ENCODE measurements at regions not wholly inside any gene's neighbourhood (a gene's known extent, or its start where the extent isn't known, plus 50 kb on each side); places are given as distances from the start of the nearest gene placed in this dataset.

DNA sequence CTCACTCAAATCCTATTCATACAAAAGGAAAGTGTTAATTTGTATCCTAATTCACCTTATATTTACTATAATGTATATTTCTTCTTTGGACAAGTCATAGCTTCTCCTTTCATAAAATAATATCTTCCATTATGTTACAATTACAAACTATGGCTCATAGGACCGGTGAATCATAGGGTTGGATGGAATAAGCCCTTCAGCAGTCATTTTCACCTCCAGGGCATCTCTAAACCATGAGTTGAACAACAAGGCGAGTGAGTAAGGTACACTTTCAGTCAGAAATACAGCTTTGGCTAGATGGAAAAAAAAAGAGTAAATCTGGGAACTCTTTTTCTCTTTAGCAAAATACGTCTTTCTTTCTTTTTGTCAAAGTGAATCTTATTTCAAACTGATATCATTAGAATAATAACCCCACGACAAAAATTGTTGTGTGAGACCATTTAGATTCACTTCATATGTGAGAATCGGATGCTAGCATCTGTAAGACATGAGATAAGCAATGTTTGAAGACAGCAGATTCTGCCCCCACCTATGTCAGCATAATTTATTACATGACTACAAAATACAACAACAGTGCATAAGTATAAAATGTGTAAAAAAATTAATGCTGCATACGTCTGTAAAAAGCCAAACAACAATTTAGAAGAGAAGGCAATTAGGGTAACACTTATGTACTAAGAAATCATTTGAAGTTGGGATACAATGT, 184.4 kb upstream of the SLC38A2 start:
- H3K9me3 Mint-ChIP-seq: peaks cover 13% of the 10 kb centered on the region
- no peaks in the 10 kb centered on the region for H3K27me3 Mint-ChIP-seq (ENCODE audit: insufficient read depth)
- H3K27ac Mint-ChIP-seq: peak overlapping the region; percentile 63
- H3K4me1 Mint-ChIP-seq (ENCODE audit: low read depth): peaks cover 21% of the 10 kb centered on the region
- DNase-seq (ENCODE audit: low spot score): no peak
- H3K36me3 Mint-ChIP-seq (ENCODE audit: low read depth): peaks cover 18% of the 10 kb centered on the region
- intact Hi-C loops (cut with micrococcal nuclease): no loop called here
- no peak overlapping the region for H3K4me3 Mint-ChIP-seq

DNA sequence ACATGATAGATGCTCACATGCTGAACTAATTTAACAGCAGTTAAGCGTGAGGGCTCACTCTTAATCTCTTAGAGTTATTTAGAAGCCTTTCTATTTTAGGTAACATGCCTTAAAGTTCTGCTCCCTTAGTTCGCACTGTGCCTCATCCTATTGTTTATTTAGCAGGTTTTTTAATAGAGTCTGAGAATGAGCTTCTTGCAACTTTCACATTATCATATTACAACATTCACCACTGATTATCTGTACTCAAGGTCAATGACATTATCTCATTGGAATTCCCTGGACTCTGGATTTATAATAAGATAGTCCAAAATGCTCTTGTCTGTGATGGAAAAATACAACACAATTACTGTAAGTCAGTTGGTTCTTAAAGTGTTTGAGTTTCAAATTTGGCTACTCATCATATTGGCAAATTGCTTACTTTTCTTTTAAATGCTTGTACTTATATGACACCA, 183.6 kb upstream of the SLC38A2 start:
- no peak overlapping the region for H3K27ac Mint-ChIP-seq
- H3K4me3 Mint-ChIP-seq: no peak overlapping the region
- peaks cover 13% of the 10 kb centered on the region for H3K9me3 Mint-ChIP-seq
- intact Hi-C loops (cut with micrococcal nuclease): no loop called here
- peaks cover 18% of the 10 kb centered on the region for H3K36me3 Mint-ChIP-seq (ENCODE audit: low read depth)
- no peak for DNase-seq (ENCODE audit: low spot score)
- H3K27me3 Mint-ChIP-seq (ENCODE audit: insufficient read depth): no peaks in the 10 kb centered on the region
- H3K4me1 Mint-ChIP-seq (ENCODE audit: low read depth): peaks cover 27% of the 10 kb centered on the region

DNA sequence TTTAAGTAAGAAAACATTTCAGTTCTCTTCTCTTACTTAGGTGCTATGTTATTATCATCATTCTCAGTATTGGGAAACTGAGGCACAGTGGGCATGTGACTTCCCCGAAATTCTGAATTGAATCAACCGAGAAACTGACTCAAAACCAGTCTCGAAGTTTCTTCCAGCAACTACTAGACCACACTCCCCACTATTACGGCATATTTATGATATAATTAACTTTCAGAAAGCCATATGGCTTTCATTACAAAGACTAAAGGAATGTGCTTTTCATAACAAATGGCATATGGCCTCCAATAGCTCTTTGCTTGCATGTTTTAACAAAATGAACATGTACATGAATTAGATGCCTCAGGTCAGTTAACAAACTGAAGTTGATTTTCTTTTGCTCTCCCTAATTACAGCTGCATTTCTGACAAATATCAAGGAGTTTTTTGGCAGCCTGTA, 182.9 kb upstream of the SLC38A2 start:
- H3K4me3 Mint-ChIP-seq: no peak overlapping the region
- intact Hi-C loops (cut with micrococcal nuclease): no loop called here
- H3K27me3 Mint-ChIP-seq (ENCODE audit: insufficient read depth): no peaks in the 10 kb centered on the region

DNA sequence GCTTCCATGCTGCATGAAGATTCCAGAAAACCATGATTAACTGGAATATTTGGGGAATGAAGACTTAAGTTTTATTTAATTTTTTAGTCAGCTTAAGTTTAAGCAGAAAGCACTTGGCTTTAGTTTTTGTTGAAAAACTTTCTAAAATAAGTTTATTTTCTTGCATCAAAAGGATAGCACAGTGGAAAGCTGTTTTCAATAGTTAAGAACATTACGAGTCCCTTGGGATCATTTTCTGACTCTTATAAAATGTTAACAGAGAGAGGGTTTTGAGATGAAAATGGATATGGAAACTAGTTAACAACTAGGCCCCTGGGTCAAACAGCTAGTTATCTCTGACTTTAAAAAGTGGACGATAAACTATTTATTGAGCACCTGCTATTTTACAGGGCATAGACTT, 181.9 kb upstream of the SLC38A2 start:
- Mint-ChIP-seq H3K27ac (no peak overlapping the region), H3K27me3 (ENCODE audit: insufficient read depth) (no peaks in the 10 kb centered on the region), H3K9me3 (peaks cover 13% of the 10 kb centered on the region), H3K4me3 (no peak overlapping the region), H3K36me3 (ENCODE audit: low read depth) (peaks cover 20% of the 10 kb centered on the region), H3K4me1 (ENCODE audit: low read depth) (peaks cover 43% of the 10 kb centered on the region)
- no peak for DNase-seq (ENCODE audit: low spot score)
- intact Hi-C loops (cut with micrococcal nuclease): no loop called here

More for the DNA sequence above, 182.9 kb upstream of the SLC38A2 start:
- H3K36me3 Mint-ChIP-seq (ENCODE audit: low read depth): peaks cover 20% of the 10 kb centered on the region
- H3K27ac Mint-ChIP-seq: no peak overlapping the region
- H3K4me1 Mint-ChIP-seq (ENCODE audit: low read depth): peaks cover 33% of the 10 kb centered on the region
- peaks cover 13% of the 10 kb centered on the region for H3K9me3 Mint-ChIP-seq
- no peak for DNase-seq (ENCODE audit: low spot score)

DNA sequence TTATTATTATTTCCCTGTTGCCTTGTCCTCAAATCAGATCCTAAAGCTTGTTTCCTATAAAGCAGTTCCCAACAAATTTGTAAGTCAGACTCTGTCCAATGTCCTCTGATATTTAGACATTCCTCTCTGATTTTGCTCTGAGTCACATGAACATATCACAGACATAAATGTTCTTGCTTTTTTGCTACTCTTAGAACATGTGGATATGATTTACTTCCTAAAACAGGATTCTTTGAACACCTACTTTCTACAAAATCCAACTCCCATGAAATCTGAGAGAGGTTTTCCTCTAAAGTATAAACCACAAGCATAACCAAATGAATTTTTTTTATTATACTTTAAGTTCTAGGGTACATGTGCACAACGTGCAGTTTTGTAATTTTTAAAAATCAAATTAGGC, 181.3 kb upstream of the SLC38A2 start:
- no peak overlapping the region for H3K27ac Mint-ChIP-seq
- no peak for DNase-seq (ENCODE audit: low spot score)
- intact Hi-C loops (cut with micrococcal nuclease): no loop called here
- H3K4me3 Mint-ChIP-seq: no peak overlapping the region
- H3K27me3 Mint-ChIP-seq (ENCODE audit: insufficient read depth): no peaks in the 10 kb centered on the region
- peaks cover 13% of the 10 kb centered on the region for H3K9me3 Mint-ChIP-seq
- peaks cover 47% of the 10 kb centered on the region for H3K4me1 Mint-ChIP-seq (ENCODE audit: low read depth)
- peaks cover 20% of the 10 kb centered on the region for H3K36me3 Mint-ChIP-seq (ENCODE audit: low read depth)

DNA sequence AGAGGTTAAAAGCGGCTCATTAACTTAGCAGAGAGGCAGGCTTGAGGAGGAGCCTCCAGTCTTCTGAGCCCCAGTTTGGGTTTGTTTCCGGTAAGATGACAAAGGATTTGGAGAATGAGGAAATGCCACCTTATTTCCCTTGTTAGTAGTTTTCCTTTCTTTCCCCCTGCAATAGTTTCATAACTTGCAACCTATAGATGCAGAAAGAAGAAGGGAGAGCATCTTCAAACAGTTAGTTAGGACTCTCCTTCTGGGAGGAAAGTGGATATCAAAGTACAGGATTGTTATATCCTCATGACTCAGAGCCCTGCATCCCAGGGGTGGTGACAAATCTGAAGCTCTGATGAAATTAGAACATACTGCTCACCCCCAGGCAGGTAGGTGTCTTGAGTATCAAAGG, 180.7 kb upstream of the SLC38A2 start:
- no peak overlapping the region for H3K4me3 Mint-ChIP-seq
- intact Hi-C loops (cut with micrococcal nuclease): no loop called here
- H3K36me3 Mint-ChIP-seq (ENCODE audit: low read depth): peaks cover 20% of the 10 kb centered on the region
- peaks cover 53% of the 10 kb centered on the region for H3K4me1 Mint-ChIP-seq (ENCODE audit: low read depth)
- H3K9me3 Mint-ChIP-seq: peaks cover 13% of the 10 kb centered on the region
- no peak overlapping the region for H3K27ac Mint-ChIP-seq
- no peak for DNase-seq (ENCODE audit: low spot score)
- H3K27me3 Mint-ChIP-seq (ENCODE audit: insufficient read depth): no peaks in the 10 kb centered on the region

DNA sequence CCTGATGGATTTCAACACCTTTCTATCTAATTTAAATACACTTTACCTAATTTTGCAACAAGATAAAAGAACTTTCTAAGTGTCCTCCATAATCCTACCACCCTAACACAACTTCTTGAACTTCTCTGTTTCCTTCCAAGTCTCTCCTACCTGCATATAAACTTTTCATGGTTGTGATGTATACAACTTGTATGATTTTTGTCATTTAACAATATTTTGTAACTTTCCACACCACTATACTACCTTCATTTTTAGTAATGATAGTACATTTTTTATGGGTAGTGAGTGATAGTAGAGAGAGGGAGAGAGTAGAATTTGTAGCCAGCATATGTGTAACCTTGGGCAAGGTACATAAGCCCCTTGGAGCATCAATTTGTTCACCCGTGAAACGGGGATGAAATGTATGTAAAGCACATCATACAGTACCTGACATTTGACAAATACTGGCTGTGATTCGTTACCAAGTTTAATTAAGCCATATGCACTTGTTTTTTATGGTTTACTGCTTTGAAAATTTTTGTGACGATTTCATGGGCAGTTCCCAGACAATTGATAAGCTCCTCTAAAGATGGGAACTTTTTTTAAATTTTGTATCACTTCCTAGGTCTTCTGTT, 177.8 kb upstream of the SLC38A2 start:
- Mint-ChIP-seq H3K36me3 (ENCODE audit: low read depth) (peaks cover 18% of the 10 kb centered on the region), H3K27me3 (ENCODE audit: insufficient read depth) (no peaks in the 10 kb centered on the region), H3K27ac (peak overlapping the region; percentile 93), H3K9me3 (peaks cover 13% of the 10 kb centered on the region), H3K4me1 (ENCODE audit: low read depth) (peaks cover 58% of the 10 kb centered on the region), H3K4me3 (peak overlapping the region; percentile 70)
- no peak for DNase-seq (ENCODE audit: low spot score)
- intact Hi-C loops (cut with micrococcal nuclease): loop anchor here (1.0 to 2.0 kb wide), 5 partner anchors 33 to 332 kb away; no protein-coding TSS in a partner anchor

DNA sequence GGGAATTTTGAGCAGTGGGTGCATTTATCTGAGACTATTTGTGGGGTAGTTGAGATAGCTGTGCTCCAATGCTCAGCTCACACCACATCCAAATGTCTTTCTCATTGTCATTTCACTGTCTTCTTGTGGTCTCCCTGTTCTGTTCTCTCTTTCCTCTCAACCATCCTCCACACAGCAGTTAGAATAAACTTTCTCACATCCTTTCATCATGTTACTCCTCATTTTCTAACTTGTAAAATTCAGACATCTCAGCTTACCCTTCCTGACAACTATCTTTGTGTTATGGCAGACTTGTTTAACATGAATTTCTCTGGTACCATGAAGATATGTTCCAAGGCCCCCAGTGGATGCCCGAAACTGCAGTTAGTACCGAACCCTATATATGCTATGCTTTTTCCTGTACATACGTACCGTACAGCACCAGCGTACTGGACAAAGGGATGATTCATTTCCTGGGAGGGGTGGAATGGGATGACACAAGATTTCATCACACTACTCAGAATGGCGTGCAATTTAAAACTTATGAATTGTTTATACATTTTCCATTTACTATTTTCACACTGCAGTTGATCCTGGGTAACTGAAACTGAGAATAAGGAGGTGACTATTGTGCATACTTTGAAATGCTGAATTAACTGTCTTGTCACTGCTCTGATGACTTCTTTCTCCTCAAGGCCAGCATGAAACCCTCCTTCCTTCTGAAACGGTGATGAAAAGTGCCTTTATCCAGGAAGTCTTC, 177.1 kb upstream of the SLC38A2 start:
- H3K4me3 Mint-ChIP-seq: peak overlapping the region; percentile 70
- peaks cover 58% of the 10 kb centered on the region for H3K4me1 Mint-ChIP-seq (ENCODE audit: low read depth)
- peak overlapping the region; percentile 93 for H3K27ac Mint-ChIP-seq
- peaks cover 15% of the 10 kb centered on the region for H3K36me3 Mint-ChIP-seq (ENCODE audit: low read depth)
- intact Hi-C loops (cut with micrococcal nuclease): loop anchor here (1.0 to 5.0 kb wide), 10 partner anchors 25 to 557 kb away; partner anchors contain the start of gene SCAF11
- H3K27me3 Mint-ChIP-seq (ENCODE audit: insufficient read depth): no peaks in the 10 kb centered on the region
- DNase-seq (ENCODE audit: low spot score): peak; percentile 40
- H3K9me3 Mint-ChIP-seq: peaks cover 9% of the 10 kb centered on the region

DNA sequence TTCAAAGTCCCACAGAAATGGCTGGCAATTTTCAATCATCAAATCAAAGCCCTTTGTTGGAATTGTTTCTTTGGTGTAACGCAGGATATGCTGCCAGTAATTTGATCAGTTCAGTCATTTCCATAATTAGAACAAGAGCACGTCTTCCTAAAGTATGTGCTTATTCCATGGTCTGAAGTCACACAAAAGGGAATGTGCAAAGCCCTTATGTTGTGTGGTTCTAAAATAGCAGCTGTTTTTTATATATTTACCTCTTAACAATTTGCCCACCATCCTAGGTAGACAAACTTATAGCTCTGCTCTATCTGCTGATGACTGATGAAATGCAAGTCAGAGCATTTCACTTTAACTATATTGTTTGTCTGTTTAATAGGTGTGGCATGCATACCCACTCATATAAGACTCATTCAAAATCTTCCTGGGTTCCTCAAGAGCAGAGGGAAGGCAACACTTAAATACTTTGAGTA, 176.1 kb upstream of the SLC38A2 start:
- Mint-ChIP-seq H3K4me1 (ENCODE audit: low read depth) (peaks cover 58% of the 10 kb centered on the region), H3K9me3 (peaks cover 14% of the 10 kb centered on the region), H3K36me3 (ENCODE audit: low read depth) (peaks cover 18% of the 10 kb centered on the region), H3K4me3 (no peak overlapping the region), H3K27ac (peak overlapping the region; percentile 93), H3K27me3 (ENCODE audit: insufficient read depth) (no peaks in the 10 kb centered on the region)
- intact Hi-C loops (cut with micrococcal nuclease): loop anchor here (1.0 to 5.0 kb wide), 5 partner anchors 24 to 556 kb away; partner anchors contain the start of gene SCAF11
- no peak for DNase-seq (ENCODE audit: low spot score)

DNA sequence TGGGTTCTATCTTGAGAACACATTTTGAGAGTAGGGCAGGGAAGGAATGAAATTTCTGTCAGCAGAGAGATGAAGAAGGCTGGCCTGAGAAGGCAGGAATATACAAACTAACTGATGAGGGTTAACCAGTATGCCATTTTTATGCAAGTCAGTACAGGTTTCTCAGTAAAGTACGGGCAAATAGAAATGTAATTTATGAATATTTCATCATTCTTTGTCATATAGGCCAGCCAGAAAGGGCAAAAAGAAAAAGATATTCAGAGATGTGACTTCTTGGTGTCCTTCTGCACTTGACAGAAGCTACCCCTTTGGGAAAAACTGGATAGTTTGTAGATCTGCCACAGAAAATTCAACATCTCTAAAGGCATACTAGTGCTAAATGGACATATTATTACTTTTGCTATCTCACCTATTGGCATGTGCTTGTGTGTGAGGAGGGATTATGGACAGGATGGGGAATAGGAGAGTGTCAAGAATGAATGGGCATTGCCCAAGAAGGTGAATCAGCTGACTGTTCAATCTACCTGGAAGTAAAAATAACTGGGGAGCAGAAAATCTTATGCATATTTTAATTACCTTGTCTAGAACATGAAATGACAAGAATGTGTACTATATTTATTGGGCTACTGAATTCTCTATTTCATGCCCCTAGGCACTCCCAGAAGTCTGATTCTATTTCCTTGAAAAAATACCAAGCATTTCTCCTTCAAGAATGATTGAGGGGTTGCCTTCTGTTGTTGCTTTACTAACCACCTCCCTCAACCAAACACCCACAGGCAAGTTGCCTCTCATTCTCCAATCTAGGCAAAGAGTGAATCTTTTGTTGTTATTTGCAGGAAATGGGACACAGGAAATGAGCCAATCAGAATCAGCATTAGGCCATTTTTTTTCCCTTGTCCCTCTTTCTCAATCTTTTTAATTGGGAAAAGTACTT, 175.1 kb upstream of the SLC38A2 start:
- H3K4me3 Mint-ChIP-seq: peak overlapping the region; percentile 2
- H3K27me3 Mint-ChIP-seq (ENCODE audit: insufficient read depth): no peaks in the 10 kb centered on the region

DNA sequence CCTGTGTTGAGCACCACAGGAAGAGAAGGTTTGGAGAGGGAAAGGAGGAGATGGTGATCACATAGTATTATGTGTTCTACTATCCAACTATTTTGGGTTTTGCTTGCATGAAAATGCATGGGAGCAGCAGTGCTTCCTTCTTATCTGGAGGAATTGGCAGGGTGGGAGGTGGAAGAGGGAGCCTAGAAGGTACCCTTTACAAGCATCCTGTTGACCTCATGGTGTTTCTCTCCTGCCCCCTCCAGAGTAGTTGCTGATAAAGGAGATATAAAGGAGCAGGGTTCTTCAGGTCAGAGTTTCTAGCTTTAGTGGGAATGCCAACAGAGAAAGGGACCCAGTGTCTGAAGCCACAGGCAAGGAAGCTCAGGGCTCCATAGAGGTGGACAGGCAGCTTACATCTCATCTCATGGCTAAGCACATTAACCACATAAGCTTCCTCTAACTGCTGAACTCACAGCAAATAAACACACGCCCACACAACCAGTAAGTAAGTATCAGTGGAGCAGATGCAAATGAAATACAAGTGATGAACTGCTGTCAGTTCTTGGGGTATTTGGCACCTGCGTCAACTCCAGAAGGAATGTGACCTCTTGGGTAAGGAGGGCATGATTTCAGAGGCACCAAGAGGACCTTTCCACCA, 174.2 kb upstream of the SLC38A2 start:
- no peaks in the 10 kb centered on the region for H3K27me3 Mint-ChIP-seq (ENCODE audit: insufficient read depth)
- peak; percentile 19 for DNase-seq (ENCODE audit: low spot score)
- H3K36me3 Mint-ChIP-seq (ENCODE audit: low read depth): peaks cover 19% of the 10 kb centered on the region
- peaks cover 20% of the 10 kb centered on the region for H3K9me3 Mint-ChIP-seq
- peaks cover 58% of the 10 kb centered on the region for H3K4me1 Mint-ChIP-seq (ENCODE audit: low read depth)
- H3K27ac Mint-ChIP-seq: peak overlapping the region; percentile 89
- H3K4me3 Mint-ChIP-seq: peak overlapping the region; percentile 34
- intact Hi-C loops (cut with micrococcal nuclease): loop anchor here (5.0 kb wide), 1 partner anchor 554 kb away; the partner anchor contains the start of gene SCAF11

More for the DNA sequence above, 175.1 kb upstream of the SLC38A2 start:
- peaks cover 20% of the 10 kb centered on the region for H3K9me3 Mint-ChIP-seq
- peaks cover 58% of the 10 kb centered on the region for H3K4me1 Mint-ChIP-seq (ENCODE audit: low read depth)
- peaks cover 22% of the 10 kb centered on the region for H3K36me3 Mint-ChIP-seq (ENCODE audit: low read depth)
- peak overlapping the region; percentile 89 for H3K27ac Mint-ChIP-seq
- no peak for DNase-seq (ENCODE audit: low spot score)
- intact Hi-C loops (cut with micrococcal nuclease): loop anchor here (5.0 kb wide), 1 partner anchor 555 kb away; the partner anchor contains the start of gene SCAF11
